WI38 (cell line): ENCODE measurements at regions not wholly inside any gene's neighbourhood (a gene's known extent, or its start where the extent isn't known, plus 50 kb on each side); places are given as distances from the start of the nearest gene placed in this dataset.

Source experiments
- H3K4me3 ChIP-seq: 2 replicates; pipeline ENCODE4 v1.5.1; 2011; ENCODE audit warnings: low read depth, mild to moderate bottlenecking, control low read depth, low read length
- TF ChIP-seq, protein P1 (sequence below): IDR thresholded peaks from 2 replicates; pipeline ENCODE4 v1.5.1; 2012; ENCODE audit warnings: low read depth, mild to moderate bottlenecking, control low read depth, low read length

- no peak overlapping the region for H3K4me3 ChIP-seq
- TF ChIP-seq, protein P1, sequence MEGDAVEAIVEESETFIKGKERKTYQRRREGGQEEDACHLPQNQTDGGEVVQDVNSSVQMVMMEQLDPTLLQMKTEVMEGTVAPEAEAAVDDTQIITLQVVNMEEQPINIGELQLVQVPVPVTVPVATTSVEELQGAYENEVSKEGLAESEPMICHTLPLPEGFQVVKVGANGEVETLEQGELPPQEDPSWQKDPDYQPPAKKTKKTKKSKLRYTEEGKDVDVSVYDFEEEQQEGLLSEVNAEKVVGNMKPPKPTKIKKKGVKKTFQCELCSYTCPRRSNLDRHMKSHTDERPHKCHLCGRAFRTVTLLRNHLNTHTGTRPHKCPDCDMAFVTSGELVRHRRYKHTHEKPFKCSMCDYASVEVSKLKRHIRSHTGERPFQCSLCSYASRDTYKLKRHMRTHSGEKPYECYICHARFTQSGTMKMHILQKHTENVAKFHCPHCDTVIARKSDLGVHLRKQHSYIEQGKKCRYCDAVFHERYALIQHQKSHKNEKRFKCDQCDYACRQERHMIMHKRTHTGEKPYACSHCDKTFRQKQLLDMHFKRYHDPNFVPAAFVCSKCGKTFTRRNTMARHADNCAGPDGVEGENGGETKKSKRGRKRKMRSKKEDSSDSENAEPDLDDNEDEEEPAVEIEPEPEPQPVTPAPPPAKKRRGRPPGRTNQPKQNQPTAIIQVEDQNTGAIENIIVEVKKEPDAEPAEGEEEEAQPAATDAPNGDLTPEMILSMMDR = no peak
Measured at GRCh38 chr2:6474161-6475140, 391.3 kb downstream of the CMPK2 start.

DNA sequence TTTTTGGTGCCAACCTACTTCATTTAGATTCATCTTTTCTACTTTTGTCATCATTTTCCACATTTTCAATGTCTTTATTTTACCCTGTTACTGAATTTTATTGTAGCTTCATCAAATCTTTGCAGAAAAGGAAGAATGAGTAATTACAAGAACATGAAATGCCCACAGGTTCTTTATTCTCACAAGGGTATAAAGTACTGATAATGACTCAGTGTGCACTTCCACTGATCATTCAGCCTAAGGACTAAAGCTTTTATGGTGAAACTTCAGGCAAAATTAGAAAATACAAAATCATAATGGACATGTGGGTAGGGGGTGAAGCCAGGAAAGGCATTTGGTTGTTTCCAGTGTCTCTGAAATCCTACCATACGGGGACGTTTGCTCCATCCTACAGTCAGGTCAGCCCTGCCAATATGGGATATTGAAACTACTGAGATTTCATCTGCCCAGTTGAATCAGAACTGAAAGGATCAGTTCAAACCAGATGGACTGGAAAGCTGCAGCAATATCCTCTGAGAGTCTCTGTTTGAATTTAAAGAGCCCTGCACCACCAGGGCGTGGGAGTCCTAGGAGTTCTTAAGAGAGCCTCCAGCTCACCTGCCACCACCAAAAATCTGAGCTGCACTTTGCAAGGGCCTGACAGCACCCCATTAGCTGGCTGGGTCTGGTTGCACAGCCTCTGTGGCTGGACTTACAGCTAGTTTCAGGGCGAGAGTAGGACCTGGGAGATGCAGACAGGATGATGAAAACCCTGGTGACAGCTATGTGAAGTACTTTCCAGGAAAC lies 390.4 kb downstream of the CMPK2 start:
- no peak overlapping the region for H3K4me3 ChIP-seq
- TF ChIP-seq, protein P1 = no peak

DNA sequence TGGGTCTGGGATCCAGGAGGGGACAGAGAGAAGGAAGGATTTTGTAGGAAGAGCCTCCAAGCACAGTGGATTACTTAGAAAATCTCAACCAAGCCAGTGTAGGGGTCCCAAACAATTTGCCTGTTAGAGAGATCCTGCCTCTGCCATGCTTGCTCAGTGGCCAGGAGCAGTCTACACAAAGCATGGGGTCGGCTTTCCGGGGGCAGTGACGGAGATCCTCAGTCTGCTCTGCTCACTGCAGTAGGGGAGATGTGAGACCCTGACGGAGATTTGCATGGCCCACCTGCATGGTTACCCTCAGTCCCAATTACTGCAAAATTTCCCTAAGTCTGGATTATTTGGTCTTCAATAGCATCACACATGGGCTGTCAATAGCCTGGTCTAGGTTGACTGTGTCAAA lies 385.2 kb downstream of the CMPK2 start:
- no peak overlapping the region for H3K4me3 ChIP-seq
- TF ChIP-seq, protein P1 = no peak

- TF ChIP-seq, protein P1 = no peak
- H3K4me3 ChIP-seq = no peak overlapping the region
Measured at GRCh38 chr2:6482256-6482655, 383.5 kb downstream of the CMPK2 start.

- TF ChIP-seq, protein P1 = no peak
Measured at GRCh38 chr2:6487765-6488164, 377.9 kb downstream of the CMPK2 start.

GRCh38 chr2:6492573-6492972 lies 373.1 kb downstream of the CMPK2 start:
- no peak overlapping the region for H3K4me3 ChIP-seq
- TF ChIP-seq, protein P1 = no peak

More at GRCh38 chr2:6487765-6488164, 377.9 kb downstream of the CMPK2 start:
- no peak overlapping the region for H3K4me3 ChIP-seq
